Right lobe of liver (tissue), 6 donors: ENCODE measurements at regions not wholly inside any gene's neighbourhood (a gene's known extent, or its start where the extent isn't known, plus 50 kb on each side); places are given as distances from the start of the nearest gene placed in this dataset.

Experiments used
- ATAC-seq, 4 donors: fragments of 200-7000 bp; cut with Tn5 transposase; one replicate each; pipeline ENCODE4 v1.9.1; 2020; ENCODE audit warnings: mild to moderate bottlenecking in 4 of 4, moderate library complexity in 4 of 4
- DNase-seq, 3 donors: peaks; one replicate each; pipeline ENCODE4 v3.0.0-alpha.2; 2020
- H3K27ac ChIP-seq, 3 donors: fragments of 200-600 bp; one replicate each; pipeline ENCODE4 v1.8.0; 2022
- H3K27me3 ChIP-seq, 2 donors: fragments of 200-600 bp; one replicate each; pipeline ENCODE4 v1.8.0; 2022
- H3K36me3 ChIP-seq, 4 donors: fragments of 200-600 bp; sonication (generic) in 1 of 4; one replicate each; pipeline versions ENCODE4 v1.5.1 to v1.8.0; 2017 to 2022; ENCODE audit warnings: control low read depth in 1 of 4
- H3K4me1 ChIP-seq, 4 donors: fragments of 200-600 bp; sonication (generic) in 1 of 4; one replicate each; pipeline versions ENCODE4 v1.5.1 to v1.8.0; 2017 to 2022; ENCODE audit warnings: control low read depth in 1 of 4
- H3K4me3 ChIP-seq, 3 donors: fragments of 200-600 bp; one replicate each; pipeline ENCODE4 v1.8.0; 2022
- H3K9me3 ChIP-seq, 4 donors: fragments of 200-600 bp; sonication (generic) in 1 of 4; one replicate each; pipeline versions ENCODE4 v1.5.1 to v1.8.0; 2017 to 2022; ENCODE audit warnings: control low read depth in 1 of 4
- CTCF ChIP-seq, 4 donors: fragments of 200-600 bp in 3 of 4; fragments of 450-650 bp in 1 of 4; IDR thresholded peaks; one replicate each; pipeline versions ENCODE4 v1.5.1 to v1.8.0; 2016 to 2022; ENCODE audit warnings: antibody characterized with exemption in 4 of 4, mild to moderate bottlenecking in 2 of 4
- POLR2A ChIP-seq: fragments of 450-650 bp; IDR thresholded peaks from one replicate; pipeline ENCODE4 v1.6.1; 2017; ENCODE audit warnings: antibody characterized with exemption, mild to moderate bottlenecking
- WGBS: methylation state at CpG from one replicate; pipeline ENCODE4 v1.1.6; 2018; ENCODE audit warnings: low coverage, low lambda C conversion rate; ENCODE audit not compliant: insufficient coverage; ENCODE audit errors: missing lambda C conversion rate; 5-methylcytosine and 5-hydroxymethylcytosine counted together
- intact Hi-C, 2 donors: fragments of 100-400 bp; cut with DNase I; formaldehyde crosslinking; loops; one replicate each; pipeline versions ENCODE4 v1.11.2 to v1.14.1; 2022
- donor health status: DM: no; HTN: yes; CAD: no.
- donor health status: DM: no; HTN: no; CAD: no.
- donor health status: DM: no; HTN: no; CAD: no.
- donor health status: DM: no; HTN: yes; CAD: no.
- donor health status: DM: no; HTN: yes; CAD: no.

GRCh38 chrX:63513825-63514568 is 162.9 kb upstream of the SPIN4 start:
- no peak for DNase-seq
- Histone ChIP-seq H3K27ac (no peak overlapping the region), H3K36me3 (no peaks in the 10 kb centered on the region), H3K4me1 (peaks cover 0 to 6% (median 0%) of the 10 kb centered on the region in 4 donors), H3K4me3 (no peak overlapping the region), H3K9me3 (no peaks in the 10 kb centered on the region), H3K27me3 (no peaks in the 10 kb centered on the region)
- intact Hi-C loops: no loop called here
- no peak for TF ChIP-seq POLR2A
- no peak for TF ChIP-seq CTCF (IDR thresholded peaks at IDR 0.05)
- 48% methylated on average over 5 of the region's 5 CpGs for WGBS
- ATAC-seq: peak; percentile 38 to 90 (median 68)

- DNase-seq (no peak), ATAC-seq (no peak)
- H3K4me1 ChIP-seq: peaks cover 0 to 6% (median 0%) of the 10 kb centered on the region in 4 donors
- H3K27ac ChIP-seq: no peak overlapping the region
- no peaks in the 10 kb centered on the region for H3K9me3 ChIP-seq
- no peak overlapping the region for H3K4me3 ChIP-seq
- TF ChIP-seq POLR2A (no peak), CTCF (IDR thresholded peaks at IDR 0.05) (no peak)
- WGBS: 73% methylated on average over 2 of the region's 3 CpGs
- intact Hi-C loops: no loop called here
- no peaks in the 10 kb centered on the region for H3K27me3 ChIP-seq
- H3K36me3 ChIP-seq: no peaks in the 10 kb centered on the region
Measured at GRCh38 chrX:63511361-63511760, 160.2 kb upstream of the SPIN4 start.

DNA sequence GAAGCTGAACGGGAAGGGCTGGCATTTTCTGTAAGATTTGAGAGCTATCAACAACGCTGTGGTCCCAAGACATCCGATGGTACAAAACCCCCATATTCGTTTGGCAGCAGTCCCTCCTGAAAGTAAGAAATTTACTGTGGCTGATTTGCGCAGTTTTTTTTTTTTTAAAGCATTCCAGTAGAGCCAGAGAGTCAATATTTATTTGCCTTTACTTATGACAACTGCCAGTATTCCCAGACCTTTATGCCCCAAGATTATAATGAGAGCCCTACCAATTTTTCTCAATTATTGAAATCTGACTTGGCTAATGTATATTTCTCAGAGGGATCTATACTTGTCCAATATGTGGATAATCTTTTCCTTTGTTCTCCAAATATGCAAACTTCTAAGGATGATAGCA is 157.5 kb upstream of the SPIN4 start:
- TF ChIP-seq CTCF (IDR thresholded peaks at IDR 0.05): no peak
- TF ChIP-seq POLR2A: no peak
- H3K9me3 ChIP-seq: no peaks in the 10 kb centered on the region
- H3K27me3 ChIP-seq: no peaks in the 10 kb centered on the region
- H3K4me3 ChIP-seq: no peak overlapping the region
- H3K36me3 ChIP-seq: no peaks in the 10 kb centered on the region
- no peak overlapping the region for H3K27ac ChIP-seq
- no peak for DNase-seq
- no peak for ATAC-seq
- H3K4me1 ChIP-seq: no peaks in the 10 kb centered on the region
- WGBS: 49% methylated on average over 3 of the region's 5 CpGs
- intact Hi-C loops: no loop called here

- no peak overlapping the region for H3K4me3 ChIP-seq
- intact Hi-C loops: no loop called here
- TF ChIP-seq CTCF (IDR thresholded peaks at IDR 0.05): peak; percentile 10 to 38 (median 35)
- TF ChIP-seq POLR2A: no peak
- DNase-seq: no peak
- no peak overlapping the region for H3K27ac ChIP-seq
- H3K9me3 ChIP-seq: no peaks in the 10 kb centered on the region
- ATAC-seq: peak in 3 of 4 donors; percentile 41 to 57 (median 55)
- 83% methylated on average over 1 of the region's 1 CpG for WGBS
- no peaks in the 10 kb centered on the region for H3K4me1 ChIP-seq
- no peaks in the 10 kb centered on the region for H3K27me3 ChIP-seq
- H3K36me3 ChIP-seq: no peaks in the 10 kb centered on the region
Measured at GRCh38 chrX:63506320-63506719, 155.2 kb upstream of the SPIN4 start.
